Cortex of kidney (tissue), 1 donor: ENCODE measurements at regions not wholly inside any gene's neighbourhood (a gene's known extent, or its start where the extent isn't known, plus 50 kb on each side); places are given as distances from the start of the nearest gene placed in this dataset.

Experiments used
- DNase-seq: peaks from one replicate; lab custom pipeline; 2025; lab: John Stamatoyannopoulos, UW

- DNase-seq = no peak
Measured at GRCh38 chr12:125225641-125226040, 160.4 kb downstream of the AACS start.

DNA sequence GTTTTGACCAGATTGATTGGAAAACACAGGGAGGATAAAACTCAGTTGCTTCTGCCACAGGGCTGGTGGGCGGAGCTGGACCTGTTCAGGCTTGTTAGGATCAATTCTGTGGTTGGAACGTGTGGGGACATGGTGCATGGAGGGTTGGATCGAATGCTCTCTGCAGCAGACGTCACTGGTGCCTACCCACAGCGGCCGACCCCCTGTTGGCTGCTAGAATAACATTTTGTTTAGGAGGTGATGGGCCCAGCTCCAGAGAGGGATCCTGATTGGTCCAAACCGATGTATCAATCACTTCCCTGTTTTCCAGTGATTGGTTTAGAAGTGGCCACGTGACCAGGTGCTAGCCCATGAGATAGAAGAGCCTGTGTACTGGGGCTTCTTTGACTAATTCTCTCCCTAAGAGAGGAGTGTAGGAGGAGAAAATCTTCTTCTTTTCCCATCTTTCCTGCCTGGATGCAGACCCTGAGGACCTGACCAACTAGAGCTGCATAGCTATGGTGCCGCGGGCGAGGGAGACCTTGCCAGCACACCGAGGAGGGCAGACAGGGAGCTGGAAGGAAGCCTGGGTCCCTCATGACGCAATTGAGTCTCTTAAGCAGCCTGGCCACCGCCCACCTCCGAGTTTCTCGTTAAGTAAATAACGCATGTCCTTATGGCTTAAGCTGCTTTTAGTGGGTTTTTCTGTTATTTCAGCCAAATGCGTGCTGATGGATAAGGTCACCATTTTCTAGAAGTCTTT, 163.5 kb downstream of the AACS start:
- DNase-seq = no peak

DNA sequence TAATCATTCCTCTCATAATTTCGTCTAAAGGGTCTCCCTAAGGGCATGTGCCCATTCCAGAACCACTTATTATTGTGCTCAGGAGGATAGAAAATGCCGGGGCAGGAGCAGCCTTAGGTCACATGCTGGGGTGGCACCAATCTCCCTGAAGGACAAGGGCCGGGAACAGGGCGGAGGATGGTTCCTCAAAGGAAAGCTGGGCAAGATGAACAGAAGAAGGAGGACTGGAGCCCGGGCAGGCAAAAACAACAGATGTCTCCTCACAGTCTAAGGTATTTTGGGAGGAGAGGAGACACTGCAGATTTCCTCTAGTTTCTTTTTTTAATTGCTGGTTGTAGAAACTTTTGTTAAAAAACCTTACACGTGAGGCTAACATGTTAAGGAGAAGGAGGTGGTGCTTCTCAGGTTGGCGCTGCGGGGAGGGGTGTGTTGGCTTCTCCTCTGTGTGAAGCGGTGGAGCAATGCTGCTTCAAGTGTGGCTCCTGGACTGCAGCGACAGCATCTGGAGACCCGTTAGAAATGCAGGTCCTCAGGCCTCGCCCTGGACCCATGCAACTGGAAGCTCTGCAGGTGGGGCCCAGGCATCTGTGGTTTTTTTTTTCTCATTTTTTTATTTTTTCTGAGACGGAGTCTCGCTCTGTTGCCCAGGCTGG, 164.8 kb downstream of the AACS start:
- no peak for DNase-seq

GRCh38 chr12:125233319-125233718, 168.1 kb downstream of the AACS start:
- DNase-seq = no peak

DNA sequence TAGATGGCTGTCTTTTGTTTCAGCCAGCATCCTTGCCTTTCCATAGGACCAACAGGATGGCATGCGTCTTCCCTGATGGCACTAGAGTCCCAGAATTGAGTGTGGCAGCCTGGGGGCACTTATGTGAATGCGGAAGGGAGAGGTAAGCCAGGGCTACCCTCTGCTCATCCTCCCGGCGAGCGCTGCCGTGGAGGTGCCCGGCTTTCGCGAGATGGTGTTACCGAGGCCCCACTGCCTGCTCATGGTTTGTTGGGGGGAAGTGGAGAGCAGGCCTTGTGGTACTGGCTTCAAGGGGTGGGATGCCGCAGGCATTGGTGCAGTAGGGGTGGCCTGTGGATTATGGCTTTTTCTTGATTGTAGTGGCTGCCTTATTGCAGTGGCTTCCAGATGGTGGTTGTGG, 174.3 kb downstream of the AACS start:
- no peak for DNase-seq

DNA sequence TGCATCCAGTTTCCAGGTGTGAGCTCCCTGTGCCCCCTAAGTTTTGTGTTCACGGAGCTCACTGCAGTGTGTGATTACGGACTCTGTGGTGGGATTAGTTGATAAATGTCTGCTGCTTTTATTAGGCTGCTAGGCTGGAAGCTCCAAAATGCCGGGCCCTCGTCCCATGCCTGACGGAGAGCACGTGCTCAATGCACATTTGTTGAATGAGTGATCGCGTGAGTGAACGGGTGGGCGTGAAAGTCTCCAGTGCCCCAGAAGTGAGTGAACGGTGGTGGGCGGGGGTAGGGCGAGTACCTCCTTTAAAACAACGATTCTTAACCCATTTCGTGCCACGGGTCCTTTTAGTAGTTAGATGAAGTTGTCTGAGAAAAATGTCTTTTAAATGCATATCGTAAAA, 175.5 kb downstream of the AACS start:
- no peak for DNase-seq

DNA sequence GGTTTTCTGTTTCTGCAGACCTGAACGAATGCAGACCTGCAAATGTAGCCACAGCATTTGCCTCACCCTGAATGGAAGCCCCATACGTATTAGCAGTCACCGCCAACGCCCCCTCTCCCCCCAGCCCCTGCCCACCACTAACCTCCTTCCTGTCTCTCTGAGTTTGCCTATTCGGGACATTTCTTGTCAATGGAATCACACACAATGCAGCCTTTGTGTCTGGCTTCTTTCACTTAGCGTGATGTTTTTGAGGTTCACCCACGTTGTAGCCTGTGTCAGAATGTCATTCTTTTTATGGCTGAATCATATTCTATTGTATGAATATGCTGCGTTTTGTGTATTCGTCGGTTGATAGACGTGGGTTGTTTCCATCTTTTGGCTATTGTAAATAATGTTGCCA, 178.6 kb downstream of the AACS start:
- no peak for DNase-seq

DNA sequence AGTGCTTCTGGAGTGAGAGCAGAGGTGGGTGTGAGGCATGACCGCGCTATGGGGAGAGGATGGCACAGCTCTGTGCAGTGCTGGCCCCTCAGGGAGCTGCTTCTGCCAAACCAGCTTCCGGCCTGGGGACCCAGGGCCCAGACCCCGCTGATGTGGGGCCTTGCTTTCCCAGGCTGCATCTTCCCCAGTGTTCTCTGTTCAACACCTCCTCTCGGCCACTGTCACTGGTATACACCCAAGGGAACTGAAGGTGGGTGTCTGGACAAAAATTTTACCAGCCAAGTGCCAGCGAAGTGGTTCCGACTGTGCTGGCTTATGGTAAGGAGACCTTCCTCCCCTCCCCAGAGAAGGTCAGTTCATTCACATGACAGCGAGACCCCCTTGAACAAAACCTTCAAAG, 179.1 kb downstream of the AACS start:
- DNase-seq = no peak

DNA sequence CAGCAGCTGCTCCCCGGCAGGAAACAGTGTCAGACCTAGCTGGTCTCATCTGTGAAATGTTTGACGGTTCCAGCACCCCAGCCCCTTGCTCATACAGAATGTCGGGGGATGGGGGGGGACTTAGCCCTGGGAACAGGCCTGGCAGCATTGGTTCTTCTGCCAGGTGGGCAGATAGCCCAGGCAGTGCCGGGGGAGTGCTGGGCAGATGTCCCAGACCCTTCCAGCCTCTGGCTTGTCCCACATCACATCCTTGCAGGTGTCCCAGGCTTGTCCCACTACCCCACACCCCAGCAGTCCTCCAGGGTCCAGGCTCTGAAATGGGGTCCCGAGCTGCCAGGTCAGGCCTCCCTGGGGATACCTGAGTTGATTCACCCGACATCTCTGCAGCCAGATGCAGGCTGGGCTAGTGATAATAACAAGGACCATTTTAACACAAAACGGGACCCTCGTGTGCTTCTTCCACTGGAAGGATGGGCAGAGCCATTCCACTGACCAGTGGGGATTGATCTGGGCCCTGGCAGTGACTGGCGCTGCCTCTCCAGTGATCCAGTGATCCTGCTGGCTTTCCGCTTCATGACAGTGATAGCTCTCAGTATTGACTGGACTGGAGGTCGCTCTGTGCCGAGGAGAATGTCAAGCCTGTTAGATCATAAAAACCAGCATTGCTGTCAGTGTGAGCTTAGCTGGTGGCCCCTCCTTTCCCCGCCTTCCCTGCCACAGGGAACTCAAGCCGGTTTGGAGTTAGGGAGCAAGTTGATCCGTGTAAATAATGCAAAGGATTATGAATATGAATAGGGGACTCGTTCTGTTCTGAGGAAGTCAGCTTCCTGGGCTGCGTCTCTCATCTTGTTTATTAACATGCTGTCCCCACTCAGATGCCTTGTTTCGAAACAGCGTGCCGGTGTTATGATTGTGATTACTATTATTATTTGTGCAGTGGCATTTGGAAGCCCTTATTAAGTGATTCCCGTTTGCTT, 180.6 kb downstream of the AACS start:
- DNase-seq = no peak

GRCh38 chr12:125247477-125247876, 182.2 kb downstream of the AACS start:
- DNase-seq = no peak

DNA sequence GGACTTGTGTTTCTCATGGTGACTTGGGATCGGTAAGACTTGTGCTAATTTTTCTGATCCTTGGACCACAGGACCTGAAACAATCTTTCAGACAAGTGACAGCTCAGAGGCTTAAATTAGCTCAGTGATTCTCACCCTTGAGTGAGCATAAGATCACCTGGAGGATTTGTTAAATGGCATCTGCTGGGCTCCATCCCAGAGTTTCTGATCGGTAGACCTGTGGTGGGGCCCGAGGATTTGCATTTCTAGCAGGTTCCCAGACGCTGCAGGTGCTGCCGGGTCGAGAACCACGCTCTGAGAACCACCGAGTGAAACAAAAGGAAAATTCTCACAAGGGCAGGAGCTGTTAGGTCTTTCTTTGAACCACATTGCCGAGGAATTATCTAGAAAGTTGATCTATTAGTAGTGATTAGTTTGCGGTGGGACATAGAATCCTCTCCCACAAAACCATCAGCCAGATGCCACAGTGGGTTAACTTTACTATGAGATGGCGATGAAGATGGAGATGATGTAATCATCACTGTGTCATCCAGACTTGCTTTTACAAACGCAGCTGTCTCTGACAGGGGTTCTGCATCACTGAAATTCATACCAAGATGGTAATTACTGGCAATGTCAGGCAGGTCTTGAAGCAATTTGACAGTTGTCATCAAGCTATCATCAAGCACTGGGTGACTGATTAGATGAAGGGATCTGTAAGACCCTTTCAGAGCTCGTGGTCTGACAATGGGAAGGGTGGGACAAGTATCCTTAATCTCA, 184.0 kb downstream of the AACS start:
- no peak for DNase-seq

GRCh38 chr12:125249932-125250331, 184.7 kb downstream of the AACS start:
- no peak for DNase-seq

DNA sequence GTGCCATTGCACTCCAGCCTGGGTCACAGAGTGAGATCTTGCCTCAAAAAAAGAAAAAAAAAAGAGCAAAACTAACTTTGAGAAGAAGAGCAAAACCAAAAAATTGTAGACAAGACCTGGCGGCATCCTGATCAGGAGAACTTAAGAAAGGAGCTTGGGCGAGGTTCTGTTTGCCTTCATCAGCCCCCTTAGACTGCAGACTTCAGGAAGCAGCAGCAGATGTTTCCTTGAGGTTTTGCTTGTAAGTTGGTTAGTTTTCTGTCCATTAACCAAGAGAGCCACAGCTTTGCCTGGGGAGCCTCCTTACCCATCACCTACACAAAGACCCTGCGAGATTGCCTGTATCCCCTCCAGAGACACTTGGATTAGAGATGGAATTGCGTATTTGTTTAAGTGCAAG, 189.0 kb downstream of the AACS start:
- DNase-seq = no peak

GRCh38 chr12:125254856-125255255, 189.6 kb downstream of the AACS start:
- DNase-seq = no peak

- DNase-seq = no peak
Measured at GRCh38 chr12:125255935-125256633, 190.8 kb downstream of the AACS start.

GRCh38 chr12:125256634-125256936, 191.3 kb downstream of the AACS start:
- DNase-seq = no peak

DNA sequence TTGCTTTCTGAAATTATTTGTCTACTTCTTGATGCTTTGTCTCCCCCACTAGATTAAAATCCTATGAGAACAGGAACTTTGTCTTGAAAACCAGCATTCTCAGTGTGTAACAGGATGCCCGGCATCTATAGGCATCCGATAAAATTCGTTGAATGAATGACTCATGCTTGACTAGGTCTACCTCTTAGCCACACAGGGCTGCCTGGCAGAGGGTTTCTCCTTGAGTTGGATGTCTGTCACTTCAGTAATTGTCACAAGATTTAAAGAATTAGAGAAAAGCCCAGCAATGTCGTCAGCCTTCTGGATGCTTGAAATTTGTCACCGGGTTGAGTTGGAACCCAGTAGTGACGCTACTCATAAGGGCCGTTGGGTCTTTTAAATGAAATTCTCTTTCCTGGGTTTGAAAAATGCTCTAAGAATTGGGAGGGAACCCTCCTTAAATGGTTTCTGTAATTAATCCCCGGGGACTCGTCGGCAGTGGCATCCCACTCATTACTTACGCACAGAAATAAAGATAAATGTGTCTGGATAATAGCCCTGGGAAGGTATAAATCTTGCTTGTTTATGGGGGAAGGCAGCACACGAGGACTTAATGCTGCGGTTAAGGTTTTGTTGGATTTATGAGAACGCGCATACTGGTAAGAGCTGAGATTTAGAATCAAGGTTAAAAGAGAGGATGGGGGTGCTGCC, 194.1 kb downstream of the AACS start:
- DNase-seq = no peak

DNA sequence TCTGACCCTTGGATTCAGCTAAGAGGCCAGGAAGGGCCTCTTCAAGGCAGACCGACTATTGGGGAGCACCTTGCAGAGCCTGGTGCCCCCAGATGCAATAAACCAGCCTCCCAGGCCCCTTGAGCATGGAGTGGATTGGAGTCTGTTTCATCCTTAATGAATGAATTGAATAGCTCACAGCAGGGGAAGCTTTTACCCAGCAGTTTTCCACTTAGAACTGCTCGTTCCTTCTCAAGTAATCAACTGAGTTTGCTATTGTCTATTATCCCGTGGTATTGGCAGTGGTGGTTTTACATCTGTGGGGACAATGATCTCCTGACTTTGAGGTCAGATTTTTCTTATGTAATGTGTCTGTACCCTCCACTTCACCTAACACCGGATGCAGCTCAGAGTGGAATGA, 197.6 kb downstream of the AACS start:
- DNase-seq = no peak

DNA sequence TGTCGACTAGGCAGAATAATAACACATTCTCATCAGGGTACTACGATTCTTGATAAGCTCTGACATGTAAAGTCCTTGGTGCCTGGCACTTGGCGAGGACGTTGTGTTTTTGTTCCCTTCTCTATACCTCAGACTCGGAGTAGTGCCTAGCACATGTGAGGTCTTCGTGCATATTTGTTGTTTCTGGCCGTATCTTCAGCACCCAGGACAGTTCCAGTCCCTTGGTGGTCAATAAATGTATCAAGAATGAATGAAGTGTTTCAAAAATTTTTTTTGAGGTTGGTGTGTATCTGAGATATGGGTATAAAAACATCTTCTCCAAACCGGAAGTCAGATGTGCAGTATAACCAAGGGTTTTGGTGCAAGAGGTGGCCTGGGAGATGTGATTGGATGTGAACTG, 198.2 kb downstream of the AACS start:
- no peak for DNase-seq

DNA sequence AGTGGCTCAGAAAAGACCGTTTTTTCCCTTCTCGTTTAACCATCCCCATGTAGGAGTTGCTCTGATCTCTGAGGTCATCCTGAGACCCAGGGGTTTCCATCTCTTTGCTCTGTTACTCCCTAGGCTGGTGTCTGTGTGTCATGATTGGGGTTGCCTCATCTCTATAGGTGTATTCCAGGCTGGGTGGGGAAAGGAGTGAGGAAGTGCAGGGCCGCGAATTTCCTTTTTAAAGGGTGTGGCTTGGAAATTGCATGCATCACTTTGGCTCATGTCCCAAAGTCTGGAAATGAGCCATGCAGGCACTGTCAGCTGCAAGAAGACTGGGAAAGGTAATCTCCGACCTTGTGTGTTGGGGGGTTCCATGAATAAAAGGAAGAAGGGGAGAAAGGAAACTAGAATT, 201.9 kb downstream of the AACS start:
- DNase-seq = no peak

- DNase-seq = no peak
Measured at GRCh38 chr12:125269276-125269675, 204.0 kb downstream of the AACS start.
